HG02678 (cell line): ENCODE measurements at regions not wholly inside any gene's neighbourhood (a gene's known extent, or its start where the extent isn't known, plus 50 kb on each side); places are given as distances from the start of the nearest gene placed in this dataset.

Experiments
- ATAC-seq: cut with Tn5 transposase; IDR thresholded peaks from one replicate; pipeline ENCODE4 v1.9.1; 2021; ENCODE audit warnings: mild to moderate bottlenecking, moderate library complexity; ENCODE audit not compliant: unreplicated experiment

- ATAC-seq, result peak; percentile 34
Measured at GRCh38 chr18:34977838-34978532, 63.2 kb upstream of the MAPRE2 start.

- no peak for ATAC-seq
Measured at GRCh38 chr18:34978533-34978893, 62.7 kb upstream of the MAPRE2 start.

GRCh38 chr18:34978953-34979608, 62.1 kb upstream of the MAPRE2 start:
- ATAC-seq, result peak; percentile 33

- no peak for ATAC-seq
Measured at GRCh38 chr18:34981487-34981886, 59.7 kb upstream of the MAPRE2 start.

GRCh38 chr18:34985963-34986362, 55.2 kb upstream of the MAPRE2 start:
- no peak for ATAC-seq

GRCh38 chr18:34990597-34990996, 50.6 kb upstream of the MAPRE2 start:
- ATAC-seq, result no peak

GRCh38 chr18:34991152-34991551, 50.1 kb upstream of the MAPRE2 start:
- no peak for ATAC-seq
